IMR-90 (cell line): ENCODE measurements at regions not wholly inside any gene's neighbourhood (a gene's known extent, or its start where the extent isn't known, plus 50 kb on each side); places are given as distances from the start of the nearest gene placed in this dataset.

Source experiments
- USF2 ChIP-seq: fragments of 150-350 bp; IDR thresholded peaks from 2 replicates; pipeline ENCODE4 v1.6.1; 2017; ENCODE audit warnings: mild to moderate bottlenecking, antibody characterized with exemption, low read length, low read depth
- TF ChIP-seq, protein P1 (sequence below): conservative IDR thresholded peaks from 2 replicates; pipeline ENCODE4 v1.5.1; 2012; ENCODE audit warnings: mild to moderate bottlenecking, low read depth, low read length, improper control_type of control experiment

- TF ChIP-seq, protein P1, sequence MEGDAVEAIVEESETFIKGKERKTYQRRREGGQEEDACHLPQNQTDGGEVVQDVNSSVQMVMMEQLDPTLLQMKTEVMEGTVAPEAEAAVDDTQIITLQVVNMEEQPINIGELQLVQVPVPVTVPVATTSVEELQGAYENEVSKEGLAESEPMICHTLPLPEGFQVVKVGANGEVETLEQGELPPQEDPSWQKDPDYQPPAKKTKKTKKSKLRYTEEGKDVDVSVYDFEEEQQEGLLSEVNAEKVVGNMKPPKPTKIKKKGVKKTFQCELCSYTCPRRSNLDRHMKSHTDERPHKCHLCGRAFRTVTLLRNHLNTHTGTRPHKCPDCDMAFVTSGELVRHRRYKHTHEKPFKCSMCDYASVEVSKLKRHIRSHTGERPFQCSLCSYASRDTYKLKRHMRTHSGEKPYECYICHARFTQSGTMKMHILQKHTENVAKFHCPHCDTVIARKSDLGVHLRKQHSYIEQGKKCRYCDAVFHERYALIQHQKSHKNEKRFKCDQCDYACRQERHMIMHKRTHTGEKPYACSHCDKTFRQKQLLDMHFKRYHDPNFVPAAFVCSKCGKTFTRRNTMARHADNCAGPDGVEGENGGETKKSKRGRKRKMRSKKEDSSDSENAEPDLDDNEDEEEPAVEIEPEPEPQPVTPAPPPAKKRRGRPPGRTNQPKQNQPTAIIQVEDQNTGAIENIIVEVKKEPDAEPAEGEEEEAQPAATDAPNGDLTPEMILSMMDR: no peak
- no peak for TF ChIP-seq USF2
Observed at GRCh38 chr2:150259746-150260145, 227.7 kb downstream of the RND3 start.
